GM12892 (cell line): ENCODE measurements at regions not wholly inside any gene's neighbourhood (a gene's known extent, or its start where the extent isn't known, plus 50 kb on each side); places are given as distances from the start of the nearest gene placed in this dataset.

Source experiments
- POLR2A ChIP-seq: IDR thresholded peaks from 2 replicates; pipeline ENCODE4 v1.6.1; 2011; ENCODE audit warnings: low read depth, low read length, control low read depth
- POLR2AphosphoS5 ChIP-seq: IDR thresholded peaks from 2 replicates; pipeline ENCODE4 v1.6.1; 2011; ENCODE audit warnings: low read depth, low read length, control low read depth

GRCh38 chr2:150591496-150592285 is 104.2 kb upstream of the RND3 start:
- TF ChIP-seq POLR2A (no peak), POLR2AphosphoS5 (no peak)
